Myocyte (in vitro differentiated cells): ENCODE measurements at regions not wholly inside any gene's neighbourhood (a gene's known extent, or its start where the extent isn't known, plus 50 kb on each side); places are given as distances from the start of the nearest gene placed in this dataset.

Source experiments
- DNase-seq: peaks from one replicate; pipeline ENCODE4 v3.0.0-alpha.2; 2012; ENCODE audit warnings: low read depth

DNA sequence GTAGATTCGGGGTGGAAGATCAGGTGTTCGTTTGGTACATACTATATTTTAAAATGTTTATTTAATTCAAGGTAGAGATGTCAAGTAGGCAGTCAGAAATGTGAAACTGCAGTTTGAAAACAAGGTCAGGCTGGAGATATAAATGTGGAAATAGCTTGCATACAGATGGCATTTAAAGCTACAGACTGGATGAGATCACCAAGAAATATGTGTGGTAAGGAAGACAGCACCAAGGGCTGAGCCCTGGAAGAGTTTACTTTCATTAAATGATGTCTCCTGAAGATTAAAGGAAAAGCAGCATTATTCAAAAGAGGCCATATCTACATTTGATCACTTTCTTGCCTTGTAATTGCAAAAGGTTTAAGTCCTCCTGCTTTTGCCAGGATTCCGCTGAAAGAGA lies 271.3 kb downstream of the PTBP2 start:
- DNase-seq, result peak; percentile 14

- peak; percentile 63 for DNase-seq
Observed at GRCh38 chr1:96995351-96995750, 273.8 kb downstream of the PTBP2 start.

DNA sequence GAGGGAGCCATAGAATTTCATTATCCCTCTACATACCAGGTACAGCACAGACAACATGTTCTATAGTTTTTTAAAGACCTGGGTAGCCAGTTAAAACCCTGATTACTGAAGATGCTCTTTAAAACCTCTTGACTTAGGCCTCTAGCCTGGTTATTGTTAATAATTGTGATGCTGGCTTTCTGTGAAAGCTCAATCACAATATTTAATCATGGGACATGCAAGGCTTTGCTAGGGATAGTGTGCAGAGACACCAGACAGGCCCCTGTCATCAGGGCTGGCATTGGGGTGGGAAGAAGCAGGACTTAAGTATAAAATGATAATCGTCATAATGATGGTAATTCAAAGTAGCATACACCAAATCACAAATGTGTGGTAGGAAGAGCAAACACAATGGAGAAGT lies 274.4 kb downstream of the PTBP2 start:
- no peak for DNase-seq

GRCh38 chr1:96997717-96998116 lies 276.1 kb downstream of the PTBP2 start:
- DNase-seq, result no peak

DNA sequence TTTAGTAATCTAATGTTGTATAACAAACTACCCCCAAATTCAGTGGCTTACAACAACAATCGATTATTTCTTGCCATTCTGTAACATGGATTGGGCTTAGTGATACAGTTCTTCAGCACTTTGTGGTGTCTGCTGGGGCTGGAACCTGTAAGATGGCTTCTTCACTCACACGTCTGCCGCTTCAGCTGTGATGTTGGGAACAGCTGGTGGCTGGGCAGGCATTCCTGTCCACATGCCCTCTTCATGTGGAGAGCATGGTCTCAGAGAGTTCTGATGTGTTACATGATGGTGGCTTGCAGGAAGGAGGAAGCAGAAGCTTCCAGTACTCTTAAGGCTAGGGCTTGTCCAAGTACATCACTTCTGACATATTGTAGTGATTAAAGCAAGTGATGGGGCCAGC lies 276.9 kb downstream of the PTBP2 start:
- DNase-seq, result peak; percentile 68

GRCh38 chr1:96999191-96999590 lies 277.6 kb downstream of the PTBP2 start:
- no peak for DNase-seq

DNA sequence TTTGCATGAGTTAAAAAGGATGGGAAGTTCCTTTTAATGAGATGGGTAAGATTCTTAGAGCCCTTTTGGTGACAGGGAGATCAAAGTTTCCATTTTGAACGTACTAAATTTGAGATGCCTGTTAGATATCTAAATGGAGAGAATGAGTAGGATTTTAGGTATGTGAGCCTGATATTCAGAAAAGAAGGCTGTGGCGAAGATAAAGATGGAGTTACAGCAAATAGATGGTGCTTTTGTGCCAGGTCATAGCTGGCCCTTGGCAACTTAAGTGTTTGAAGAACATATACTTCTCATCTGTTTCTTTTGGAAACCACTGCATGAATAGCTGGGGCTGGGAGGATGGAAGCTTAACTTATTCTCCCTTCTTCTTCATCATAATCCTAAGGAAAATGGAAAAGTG lies 282.5 kb downstream of the PTBP2 start:
- peak; percentile 24 for DNase-seq

DNA sequence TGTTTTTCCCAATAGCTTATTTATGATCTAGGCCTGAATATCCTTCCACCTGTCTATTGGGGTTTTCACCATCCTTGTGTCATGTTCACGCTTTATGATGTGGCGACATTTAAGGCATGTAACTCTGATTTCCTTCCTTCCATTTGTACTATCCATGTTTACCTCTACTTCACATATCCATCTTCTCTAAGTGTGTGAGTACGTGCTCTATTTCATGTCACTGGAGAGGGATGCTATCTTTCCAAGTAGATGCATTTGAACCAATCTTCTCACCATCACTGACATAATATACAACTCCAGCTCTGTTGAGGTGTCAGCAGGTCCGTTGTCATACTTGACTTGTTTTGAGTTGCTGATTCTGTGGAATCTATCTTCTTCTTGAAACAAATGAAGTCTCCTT lies 283.2 kb downstream of the PTBP2 start:
- DNase-seq, result no peak

DNA sequence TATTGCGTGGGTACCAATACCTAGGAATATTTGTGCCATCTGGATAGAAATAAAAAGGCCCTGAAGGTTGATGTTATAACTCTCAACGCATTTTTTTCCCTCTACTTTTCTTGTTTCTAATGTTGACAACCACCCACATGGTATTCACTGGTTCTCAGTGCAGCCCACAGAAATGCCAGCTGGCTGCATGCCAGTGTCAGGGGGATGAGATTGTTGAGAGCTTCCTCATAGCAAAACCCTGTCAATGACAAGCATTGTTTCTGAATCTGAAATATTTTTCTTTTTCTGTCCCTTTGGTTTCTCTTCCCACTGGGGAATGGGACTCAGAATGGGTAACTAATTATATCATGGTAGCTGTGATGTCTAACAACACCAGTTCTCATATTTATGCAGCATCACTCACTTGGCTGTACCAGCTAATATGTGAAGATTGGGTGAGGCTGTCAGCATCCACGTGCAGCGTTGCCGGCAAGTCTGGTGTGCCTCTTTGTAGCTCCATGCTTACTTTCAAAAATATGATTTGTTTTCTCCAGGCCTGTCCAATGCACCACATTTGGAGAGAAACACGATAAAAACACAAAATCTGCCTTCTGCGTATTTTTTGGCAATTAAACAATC lies 284.6 kb downstream of the PTBP2 start:
- peak; percentile 93 for DNase-seq

GRCh38 chr1:97007840-97008604 lies 286.4 kb downstream of the PTBP2 start:
- peak; percentile 7 for DNase-seq

DNA sequence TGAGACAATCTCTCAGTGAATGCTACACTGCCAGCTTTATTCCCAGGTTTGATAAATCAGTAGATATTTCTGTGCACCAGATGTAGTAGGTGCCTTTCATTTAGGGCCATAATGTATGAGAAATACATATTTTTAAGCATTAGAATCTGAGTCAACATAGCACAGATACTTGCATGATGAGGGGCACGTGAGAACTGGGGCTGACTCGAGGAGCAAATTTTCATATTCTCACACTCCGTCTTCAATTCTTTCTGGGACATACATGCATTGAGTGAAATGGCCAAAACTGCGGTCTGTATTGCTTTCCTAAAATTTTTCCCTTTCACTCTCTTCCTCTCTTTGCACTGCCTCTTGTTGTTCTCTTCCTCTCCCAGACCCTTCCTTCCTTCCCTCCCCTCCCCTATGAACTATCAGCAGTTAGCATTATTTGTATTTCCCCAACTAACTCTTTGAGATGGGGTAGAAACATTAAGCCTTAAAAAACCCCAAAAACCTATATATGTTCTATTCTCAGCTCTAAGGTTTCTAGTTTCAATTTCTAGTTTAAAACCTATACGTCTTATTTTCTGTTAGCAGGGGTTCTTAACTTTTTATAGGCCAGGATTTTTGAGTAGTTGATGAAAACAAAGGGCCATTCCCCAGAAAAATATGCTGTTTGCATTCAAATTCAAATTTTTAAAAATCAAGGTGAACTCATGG lies 289.1 kb downstream of the PTBP2 start:
- DNase-seq, result no peak

- no peak for DNase-seq
Observed at GRCh38 chr1:97013136-97013535, 291.6 kb downstream of the PTBP2 start.

DNA sequence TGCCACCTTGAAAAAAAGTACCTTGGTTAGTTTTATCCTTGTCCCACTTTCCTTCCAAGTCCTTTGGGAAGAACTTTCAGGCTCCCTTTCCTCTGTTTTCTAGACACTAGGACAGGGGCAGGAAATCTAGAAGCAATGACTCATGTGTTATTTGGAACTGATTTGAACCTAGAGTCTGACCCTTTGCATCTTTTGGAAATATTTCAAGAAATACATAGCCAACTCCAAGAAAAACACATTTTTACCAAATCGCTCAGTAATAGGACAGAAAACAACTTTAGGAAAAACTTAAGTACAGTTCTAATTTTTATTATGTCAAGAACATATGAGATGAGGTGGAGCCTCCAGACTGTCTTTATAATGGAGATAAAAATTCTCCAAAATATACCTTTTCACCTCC lies 292.4 kb downstream of the PTBP2 start:
- DNase-seq, result no peak

DNA sequence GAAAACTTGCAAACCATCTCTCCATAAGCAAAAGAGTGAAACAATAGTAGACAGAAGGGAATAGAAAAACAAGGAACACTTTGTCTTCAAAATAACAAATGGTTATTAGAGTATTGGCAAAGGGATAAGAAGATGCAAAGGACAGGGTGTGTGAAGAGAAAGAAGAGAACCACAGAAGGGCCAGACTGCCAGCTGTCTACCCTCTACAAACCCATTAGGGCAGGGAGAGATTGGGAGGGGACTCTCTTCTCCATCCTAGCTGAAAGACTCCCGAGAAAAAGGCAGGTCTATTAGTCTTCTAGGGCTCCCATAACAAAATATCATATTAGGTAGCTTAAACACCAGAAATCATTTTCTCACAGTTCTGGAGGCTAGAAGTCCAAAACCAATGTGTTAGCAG lies 292.8 kb downstream of the PTBP2 start:
- no peak for DNase-seq

DNA sequence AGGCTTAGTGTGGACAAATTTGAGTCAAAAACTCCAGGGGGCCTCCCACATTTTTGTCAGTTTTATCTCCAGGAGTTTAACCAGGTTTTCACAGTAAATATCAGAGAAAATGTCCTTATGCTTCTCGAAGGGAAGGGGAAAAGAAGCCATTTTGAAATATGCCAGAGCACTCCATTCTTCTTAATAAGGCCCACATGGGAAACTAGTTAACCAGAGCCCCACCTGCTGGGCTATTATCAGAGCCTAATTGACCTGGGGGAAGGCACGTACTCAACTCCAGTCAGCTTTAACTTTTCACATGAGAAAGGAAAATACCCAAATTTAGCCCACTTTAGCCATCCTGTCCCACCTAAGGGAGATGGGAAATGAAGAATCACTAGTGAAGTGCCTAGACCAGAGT lies 296.3 kb downstream of the PTBP2 start:
- DNase-seq, result peak; percentile 29
